ACC112 (cell line): ENCODE measurements at regions not wholly inside any gene's neighbourhood (a gene's known extent, or its start where the extent isn't known, plus 50 kb on each side); places are given as distances from the start of the nearest gene placed in this dataset.

ENCODE experiments used
- H2AFZ ChIP-seq: fragments of 200-600 bp; sonication (generic); one replicate; pipeline ENCODE4 v1.6.0; 2017; ENCODE audit warnings: antibody characterized with exemption, low read length; ENCODE audit not compliant: unreplicated experiment
- H3K27ac ChIP-seq: fragments of 200-600 bp; sonication (generic); 2 replicates; pipeline ENCODE4 v1.5.1; 2014; ENCODE audit warnings: low read depth, mild to moderate bottlenecking, antibody characterized with exemption, low read length, moderate library complexity
- H3K27me3 ChIP-seq: fragments of 200-600 bp; sonication (generic); 2 replicates; pipeline ENCODE4 v1.6.1; 2014; ENCODE audit warnings: mild to moderate bottlenecking, antibody characterized with exemption, low read length, moderate library complexity, mixed read lengths; ENCODE audit not compliant: insufficient read depth
- H3K36me3 ChIP-seq: fragments of 200-600 bp; sonication (generic); 2 replicates; pipeline ENCODE4 v1.6.1; 2016; ENCODE audit warnings: mild to moderate bottlenecking, antibody characterized with exemption, low read length, moderate library complexity, mixed read lengths; ENCODE audit not compliant: insufficient read depth
- H3K4me1 ChIP-seq: fragments of 200-600 bp; sonication (generic); one replicate; pipeline ENCODE4 v1.6.1; 2016; ENCODE audit warnings: low read length, mixed read lengths; ENCODE audit not compliant: insufficient read depth, unreplicated experiment, control insufficient read depth
- H3K4me3 ChIP-seq: fragments of 200-600 bp; sonication (generic); 2 replicates; pipeline ENCODE4 v1.5.1; 2014; ENCODE audit warnings: mild to moderate bottlenecking, low read depth, low read length
- H3K79me2 ChIP-seq: fragments of 200-600 bp; sonication (generic); one replicate; pipeline ENCODE4 v1.6.0; 2016; ENCODE audit warnings: low read length; ENCODE audit not compliant: control insufficient read depth, unreplicated experiment, insufficient read depth

DNA sequence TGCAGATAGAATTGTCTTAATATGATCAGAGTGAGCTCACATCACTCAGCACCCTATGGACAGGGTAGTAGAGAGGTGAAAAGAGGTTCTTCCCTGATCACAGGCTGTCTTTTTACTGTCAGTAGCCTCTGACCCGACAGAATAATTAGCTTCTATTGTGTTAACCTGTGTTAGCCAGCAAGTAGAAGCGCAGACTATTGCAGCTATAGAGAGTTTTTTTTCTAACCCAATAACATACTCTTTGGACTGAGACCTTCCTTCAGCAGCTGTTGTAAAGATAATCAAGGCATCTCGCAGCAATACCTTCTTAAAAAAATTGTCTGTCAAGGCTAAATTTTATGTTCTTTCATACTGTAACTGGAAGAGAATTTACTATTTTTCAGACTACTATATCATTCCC, 670.4 kb downstream of the ADCYAP1 start:
- Histone ChIP-seq H3K36me3 (no peaks in the 10 kb centered on the region), H3K4me3 (no peak overlapping the region), H3K79me2 (no peaks in the 10 kb centered on the region), H3K4me1 (no peaks in the 10 kb centered on the region), H2AFZ (no peak overlapping the region), H3K27me3 (no peaks in the 10 kb centered on the region), H3K27ac (no peak overlapping the region)

DNA sequence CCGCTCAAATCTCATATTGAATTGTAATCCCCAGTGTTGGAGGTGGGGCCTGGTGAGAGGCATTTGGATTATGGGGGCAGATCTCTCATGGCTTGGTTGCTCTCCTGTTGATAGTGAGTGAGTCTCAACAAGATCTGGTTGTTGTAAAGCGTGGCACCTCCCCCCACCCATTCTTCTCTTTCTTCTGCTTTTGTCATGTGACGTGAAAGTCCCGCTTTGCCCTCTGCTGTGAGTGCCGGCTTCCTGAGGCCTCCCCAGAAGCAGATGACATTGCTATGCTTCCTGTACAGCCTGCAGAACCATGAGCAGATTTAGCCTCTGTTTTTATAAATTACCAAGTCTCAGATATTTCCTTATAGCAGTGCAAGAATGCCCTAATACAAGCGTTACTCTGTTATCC, 673.8 kb downstream of the ADCYAP1 start:
- Histone ChIP-seq H3K27me3 (no peaks in the 10 kb centered on the region), H2AFZ (no peak overlapping the region), H3K36me3 (no peaks in the 10 kb centered on the region), H3K79me2 (no peaks in the 10 kb centered on the region), H3K4me1 (no peaks in the 10 kb centered on the region), H3K4me3 (no peak overlapping the region), H3K27ac (no peak overlapping the region)

DNA sequence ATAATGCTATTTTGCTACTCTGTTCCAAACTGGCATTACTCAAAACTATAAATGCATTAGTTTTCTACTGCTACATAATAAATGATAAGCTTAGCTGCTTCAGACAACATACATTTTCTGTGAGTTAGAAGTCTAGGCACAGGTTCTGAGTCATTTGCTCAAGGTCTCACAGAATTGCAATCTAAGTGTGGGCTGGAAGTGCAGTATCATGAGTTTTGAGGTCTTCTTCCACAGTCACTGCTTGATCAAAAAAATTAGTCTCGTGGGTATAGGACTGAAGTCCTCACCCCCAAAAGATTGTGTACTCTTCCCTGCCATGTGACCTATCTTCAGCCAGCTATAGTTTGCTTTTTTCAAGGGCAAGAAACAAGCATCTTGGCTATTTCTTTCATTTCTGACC, 676.9 kb downstream of the ADCYAP1 start:
- no peaks in the 10 kb centered on the region for H3K79me2 ChIP-seq
- H3K4me1 ChIP-seq, result no peaks in the 10 kb centered on the region
- H3K36me3 ChIP-seq, result no peaks in the 10 kb centered on the region
- no peak overlapping the region for H3K4me3 ChIP-seq
- H2AFZ ChIP-seq, result no peak overlapping the region
- H3K27ac ChIP-seq, result no peak overlapping the region
- H3K27me3 ChIP-seq, result no peaks in the 10 kb centered on the region

DNA sequence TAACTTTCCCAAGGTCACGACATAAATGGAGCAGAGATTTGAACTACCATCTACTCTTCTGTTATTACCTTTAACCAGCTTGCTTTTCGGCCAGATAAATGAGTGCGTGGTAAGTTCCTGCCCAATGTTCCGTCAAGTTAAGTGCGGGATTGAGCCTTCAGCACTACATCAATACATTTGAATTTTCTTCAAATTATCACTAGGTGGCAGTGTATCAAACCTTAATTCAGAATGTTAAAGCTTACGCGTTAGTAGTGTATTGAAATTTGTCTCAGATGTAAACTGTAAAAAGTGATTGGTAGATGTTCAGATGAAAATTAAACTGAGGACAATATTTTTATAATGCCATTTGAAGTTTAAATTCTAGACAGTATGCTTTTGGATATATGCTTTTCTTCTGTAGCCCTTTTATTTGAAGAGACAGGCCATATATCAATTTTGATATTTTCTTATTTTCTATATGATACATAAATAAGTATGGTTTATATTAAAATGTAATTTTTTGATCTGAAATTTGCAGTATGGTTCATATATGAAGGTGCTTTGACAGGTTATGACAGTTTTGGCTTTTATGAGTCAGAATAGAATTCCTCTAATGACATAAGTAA, 681.3 kb downstream of the ADCYAP1 start:
- no peak overlapping the region for H2AFZ ChIP-seq
- H3K4me3 ChIP-seq, result no peak overlapping the region
- no peaks in the 10 kb centered on the region for H3K79me2 ChIP-seq
- no peak overlapping the region for H3K27ac ChIP-seq
- no peaks in the 10 kb centered on the region for H3K27me3 ChIP-seq
- no peaks in the 10 kb centered on the region for H3K4me1 ChIP-seq
- no peaks in the 10 kb centered on the region for H3K36me3 ChIP-seq

DNA sequence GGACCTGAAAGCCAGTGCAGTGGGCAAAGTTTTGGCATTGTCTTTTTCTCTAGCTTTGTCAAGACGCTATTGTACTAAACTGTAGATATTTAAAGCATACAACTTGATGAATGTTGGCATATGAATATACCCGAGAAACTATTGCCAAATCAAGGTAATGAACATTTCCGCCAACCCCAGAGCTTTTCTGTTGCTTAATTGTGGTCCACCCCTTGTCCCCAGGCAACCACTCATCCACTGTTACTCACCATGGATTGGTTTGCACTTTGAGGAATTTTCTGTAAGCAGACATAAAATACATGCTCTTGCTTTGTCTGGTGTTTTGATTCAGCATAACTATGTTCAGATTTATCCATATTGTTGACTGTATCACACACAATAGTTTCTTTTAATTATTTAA, 688.4 kb downstream of the ADCYAP1 start:
- no peak overlapping the region for H3K4me3 ChIP-seq
- H3K79me2 ChIP-seq, result no peaks in the 10 kb centered on the region

DNA sequence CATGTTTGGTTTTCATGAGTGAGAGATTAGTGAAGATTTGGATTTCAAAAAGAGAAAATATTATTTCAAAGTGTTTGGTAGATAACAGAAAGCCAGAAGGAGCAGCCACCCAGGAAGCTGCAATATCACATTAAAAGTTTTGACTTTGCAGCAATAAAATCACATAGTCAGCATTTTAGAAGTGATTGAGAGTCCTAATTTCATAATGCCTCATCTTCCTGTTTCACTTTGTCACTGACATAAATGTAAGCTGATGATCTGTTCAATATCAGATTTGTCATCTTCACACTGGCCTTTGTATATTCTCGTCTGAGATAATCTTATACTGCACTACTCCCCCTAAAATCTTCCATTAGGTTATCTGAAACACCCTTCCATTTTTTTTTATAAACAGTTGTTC, 690.5 kb downstream of the ADCYAP1 start:
- H3K27me3 ChIP-seq, result no peaks in the 10 kb centered on the region
- no peaks in the 10 kb centered on the region for H3K36me3 ChIP-seq
- H3K27ac ChIP-seq, result no peak overlapping the region
- H2AFZ ChIP-seq, result no peak overlapping the region
- no peaks in the 10 kb centered on the region for H3K4me1 ChIP-seq
- H3K79me2 ChIP-seq, result no peaks in the 10 kb centered on the region
- no peak overlapping the region for H3K4me3 ChIP-seq

More for the DNA sequence above, 688.4 kb downstream of the ADCYAP1 start:
- Histone ChIP-seq H2AFZ (no peak overlapping the region), H3K27me3 (no peaks in the 10 kb centered on the region), H3K36me3 (no peaks in the 10 kb centered on the region), H3K27ac (no peak overlapping the region), H3K4me1 (no peaks in the 10 kb centered on the region)

DNA sequence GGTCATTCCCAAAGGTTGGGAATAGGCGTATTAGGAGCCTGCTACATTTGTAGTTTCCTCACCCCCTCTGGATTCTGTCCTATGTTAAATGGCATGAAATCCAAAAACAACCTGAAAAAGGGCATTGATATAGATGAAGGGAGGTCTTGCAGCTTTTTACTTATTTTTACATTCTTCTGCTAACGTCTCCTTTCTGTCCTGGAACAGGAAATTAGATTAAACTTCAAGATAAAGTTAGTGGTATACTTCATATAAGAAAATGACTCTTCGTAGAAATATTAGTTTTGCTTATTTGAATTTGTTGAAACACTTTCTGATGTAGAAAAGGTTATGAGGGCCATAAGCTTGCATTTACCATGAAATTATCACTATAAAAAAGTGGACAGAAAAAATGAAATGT, 694.5 kb downstream of the ADCYAP1 start:
- Histone ChIP-seq H3K4me3 (no peak overlapping the region), H3K36me3 (no peaks in the 10 kb centered on the region), H3K27me3 (no peaks in the 10 kb centered on the region), H3K27ac (no peak overlapping the region), H3K79me2 (no peaks in the 10 kb centered on the region), H3K4me1 (no peaks in the 10 kb centered on the region), H2AFZ (no peak overlapping the region)

DNA sequence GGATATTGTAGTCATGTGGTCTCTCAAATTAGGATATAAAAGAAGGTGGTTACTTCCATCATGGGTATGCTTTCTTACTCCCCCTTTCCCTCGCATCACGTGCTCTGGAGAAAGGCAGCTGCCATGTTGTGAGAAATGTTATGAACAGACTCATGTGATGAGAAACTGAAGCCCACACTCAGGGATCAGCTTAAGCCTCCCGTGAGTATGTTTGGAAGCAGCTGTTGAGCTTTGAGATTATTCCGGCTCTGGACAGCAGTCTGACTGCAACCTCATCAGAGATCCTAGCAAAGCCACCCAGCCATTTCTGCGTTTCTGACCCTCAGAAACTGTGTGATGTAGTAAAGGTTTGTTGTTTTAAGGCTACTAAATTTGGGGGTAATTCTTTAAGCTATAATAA, 700.1 kb downstream of the ADCYAP1 start:
- Histone ChIP-seq H3K79me2 (no peaks in the 10 kb centered on the region), H3K27ac (no peak overlapping the region), H3K4me1 (no peaks in the 10 kb centered on the region), H3K4me3 (no peak overlapping the region), H3K36me3 (no peaks in the 10 kb centered on the region), H2AFZ (no peak overlapping the region), H3K27me3 (no peaks in the 10 kb centered on the region)

DNA sequence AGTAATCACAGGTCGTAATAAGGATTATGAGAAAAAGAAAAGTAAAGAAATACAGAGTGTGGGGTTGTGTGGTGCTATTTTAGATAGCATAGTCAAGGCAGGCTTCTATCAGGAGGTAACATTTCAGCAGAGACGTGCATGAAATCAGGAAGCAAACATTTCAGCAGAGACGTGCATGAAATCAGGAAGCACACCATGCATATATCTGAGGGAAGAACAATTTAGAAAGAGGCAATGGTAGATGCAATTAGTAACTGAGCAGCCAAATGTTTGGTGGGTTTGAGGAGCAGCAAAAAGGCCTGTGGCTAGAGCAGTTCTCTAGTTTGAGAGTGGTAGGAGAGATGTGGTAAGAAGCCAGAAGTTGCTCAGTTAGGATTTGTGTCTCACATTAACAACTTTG, 713.7 kb downstream of the ADCYAP1 start:
- Histone ChIP-seq H2AFZ (no peak overlapping the region), H3K79me2 (no peaks in the 10 kb centered on the region), H3K4me3 (no peak overlapping the region), H3K4me1 (no peaks in the 10 kb centered on the region), H3K27ac (no peak overlapping the region), H3K27me3 (no peaks in the 10 kb centered on the region), H3K36me3 (no peaks in the 10 kb centered on the region)

DNA sequence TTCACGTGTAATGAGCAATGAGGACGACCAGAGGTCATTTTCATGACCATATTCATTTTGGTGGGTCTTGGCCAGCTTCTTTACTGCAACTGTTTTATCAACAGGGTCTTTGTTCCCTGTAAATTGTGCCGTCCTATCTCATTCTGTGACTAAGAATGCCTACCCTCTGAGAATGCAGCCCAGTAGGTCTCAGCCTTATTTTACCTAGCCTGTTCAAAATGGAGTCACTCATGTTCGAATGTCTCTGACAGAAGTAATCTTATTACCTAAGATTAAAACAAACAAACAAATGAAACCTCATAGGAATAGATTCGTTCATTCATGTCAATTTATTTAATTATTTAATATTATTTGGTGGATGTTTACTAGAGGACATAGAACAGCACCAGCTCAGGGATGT, 714.8 kb downstream of the ADCYAP1 start:
- no peak overlapping the region for H3K4me3 ChIP-seq
- no peak overlapping the region for H2AFZ ChIP-seq
- H3K79me2 ChIP-seq, result no peaks in the 10 kb centered on the region
- no peak overlapping the region for H3K27ac ChIP-seq
- no peaks in the 10 kb centered on the region for H3K36me3 ChIP-seq
- no peaks in the 10 kb centered on the region for H3K27me3 ChIP-seq
- H3K4me1 ChIP-seq, result no peaks in the 10 kb centered on the region

DNA sequence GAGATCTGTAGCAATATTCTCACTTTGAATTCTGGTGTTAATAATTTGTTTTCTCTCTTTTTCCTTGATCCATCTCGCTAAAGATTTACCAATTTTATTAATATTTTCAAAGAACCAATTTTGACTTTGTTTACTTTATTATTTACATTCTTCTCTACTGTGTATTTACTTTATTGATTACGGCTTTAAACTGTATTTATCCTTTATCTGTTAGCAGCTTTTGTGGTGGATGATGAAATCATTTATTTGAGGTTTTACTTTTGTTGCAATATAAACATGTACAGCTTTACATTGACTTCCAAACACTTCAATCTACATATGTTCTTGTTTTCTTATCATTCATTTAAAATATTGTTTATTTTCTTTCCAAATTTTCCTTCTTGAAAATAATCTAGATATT, 719.9 kb downstream of the ADCYAP1 start:
- H3K27me3 ChIP-seq, result no peaks in the 10 kb centered on the region
- no peaks in the 10 kb centered on the region for H3K4me1 ChIP-seq
- H3K4me3 ChIP-seq, result no peak overlapping the region
- no peaks in the 10 kb centered on the region for H3K79me2 ChIP-seq
- no peak overlapping the region for H3K27ac ChIP-seq
- H3K36me3 ChIP-seq, result no peaks in the 10 kb centered on the region
- H2AFZ ChIP-seq, result no peak overlapping the region
